OCI-M2 (cell line): ENCODE measurements at regions not wholly inside any gene's neighbourhood (a gene's known extent, or its start where the extent isn't known, plus 50 kb on each side); places are given as distances from the start of the nearest gene placed in this dataset.

Experiments
- DNase-seq: peaks from one replicate; lab custom pipeline; 2025; ENCODE audit not compliant: unreplicated experiment; lab: John Stamatoyannopoulos, UW

DNA sequence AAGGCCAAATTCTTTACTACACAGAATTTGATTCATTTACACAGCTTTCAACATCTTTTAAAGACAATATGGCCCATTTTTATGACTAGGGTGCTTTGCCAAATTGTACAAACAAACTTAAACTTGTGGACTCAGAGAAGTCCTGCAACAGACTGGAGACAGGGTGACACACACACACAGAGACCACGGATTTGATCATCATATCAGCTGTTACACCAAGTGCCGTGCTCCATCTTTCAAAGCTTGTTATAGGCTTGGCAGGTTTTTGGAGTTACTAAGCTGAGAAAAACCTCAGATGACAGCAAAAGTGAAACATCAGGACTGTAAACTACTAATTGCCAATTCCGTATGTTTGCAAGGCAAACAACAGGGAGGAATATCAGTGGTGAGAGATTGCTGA lies 811.7 kb downstream of the GALC start:
- no peak for DNase-seq

DNA sequence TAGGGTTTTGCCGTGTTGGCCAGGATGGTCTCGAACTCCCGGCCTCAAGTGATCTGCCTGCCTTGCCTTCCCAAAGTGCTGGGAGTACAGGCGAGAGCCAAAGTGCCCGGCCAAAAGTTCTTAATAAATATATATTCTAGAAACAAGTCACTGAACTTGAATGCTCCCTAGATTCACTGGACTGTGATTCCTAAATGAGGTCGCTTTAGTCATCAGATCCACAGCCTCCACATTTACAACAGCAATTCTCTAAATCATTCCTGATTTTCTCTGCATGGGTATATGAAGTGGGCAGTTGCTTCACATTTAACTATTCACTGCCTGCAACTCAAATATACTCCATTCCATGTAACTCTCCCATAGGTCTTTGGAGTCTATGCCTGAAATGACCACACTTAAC lies 813.0 kb downstream of the GALC start:
- no peak for DNase-seq

DNA sequence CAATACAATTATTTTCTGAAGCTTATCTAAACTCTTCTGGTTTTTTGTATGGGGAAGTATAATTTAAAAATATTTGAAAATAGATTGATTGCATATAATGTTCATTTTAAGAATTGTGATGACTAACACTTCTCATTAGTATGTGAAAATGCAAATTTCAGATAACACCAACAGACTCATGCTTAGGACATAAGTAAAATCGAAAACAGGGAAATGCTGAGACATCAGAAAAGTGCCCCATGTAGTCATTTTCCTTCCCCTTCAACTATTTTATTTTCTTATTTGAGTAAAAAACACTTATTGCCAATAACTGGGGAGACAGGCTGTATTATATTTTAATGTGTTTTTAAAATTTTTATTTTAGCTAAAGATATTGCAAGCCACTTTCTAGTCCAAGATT lies 814.7 kb downstream of the GALC start:
- DNase-seq: no peak

DNA sequence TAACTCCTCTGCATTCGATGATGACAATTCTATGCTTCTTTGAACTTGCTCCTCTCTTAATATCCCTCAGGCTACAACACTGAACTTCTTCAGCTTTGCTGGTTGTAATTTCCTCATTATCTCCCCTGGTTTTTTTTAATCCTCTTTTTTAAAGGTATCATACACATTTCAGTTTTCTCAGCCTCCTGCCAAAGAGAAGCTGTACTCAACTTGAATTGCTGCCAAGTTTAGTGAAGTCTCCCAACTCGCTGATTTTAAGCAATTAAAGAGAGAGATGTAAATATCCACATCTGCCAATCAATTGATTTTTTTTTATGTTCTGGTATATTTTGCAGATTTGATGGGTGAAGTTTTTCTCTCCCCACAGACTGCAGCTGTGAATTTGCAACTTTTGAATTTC lies 817.8 kb downstream of the GALC start:
- DNase-seq: no peak

DNA sequence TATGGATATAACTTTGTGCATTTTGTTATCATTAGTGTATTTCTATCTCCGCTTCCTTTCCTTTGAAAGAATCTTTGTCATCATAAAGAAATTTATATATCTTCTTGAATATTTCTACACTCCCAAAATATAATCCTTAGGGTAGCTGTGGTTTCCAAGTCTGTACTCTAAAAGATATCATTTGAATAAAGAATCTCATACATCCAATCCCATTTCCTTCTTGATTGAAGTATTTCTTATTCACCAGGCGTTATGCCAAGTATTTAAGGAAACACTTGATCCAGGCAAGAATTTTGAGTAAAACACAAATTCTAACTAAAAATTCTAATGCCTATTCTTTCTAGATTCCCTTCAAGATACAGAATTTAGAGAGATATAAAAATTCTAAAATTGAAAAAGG lies 821.8 kb downstream of the GALC start:
- DNase-seq: no peak

DNA sequence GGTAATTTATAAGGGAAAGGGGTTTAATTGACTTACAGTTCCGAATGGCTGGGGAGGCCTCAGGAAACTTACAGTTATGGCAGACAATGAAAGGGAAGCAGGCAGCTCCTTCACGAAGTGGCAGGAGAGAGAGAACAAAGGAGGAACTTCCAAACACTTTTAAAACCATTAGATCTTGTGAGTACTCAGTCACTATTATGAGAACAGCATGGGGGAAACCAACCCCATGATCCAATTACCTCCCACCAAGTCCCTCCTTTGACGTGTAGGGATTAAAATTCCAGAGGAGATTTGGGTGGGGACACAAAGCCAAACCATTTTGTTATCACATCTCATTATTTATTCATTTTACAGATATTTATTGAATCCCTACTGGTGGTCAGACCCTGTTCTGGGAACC lies 822.8 kb downstream of the GALC start:
- DNase-seq: no peak

DNA sequence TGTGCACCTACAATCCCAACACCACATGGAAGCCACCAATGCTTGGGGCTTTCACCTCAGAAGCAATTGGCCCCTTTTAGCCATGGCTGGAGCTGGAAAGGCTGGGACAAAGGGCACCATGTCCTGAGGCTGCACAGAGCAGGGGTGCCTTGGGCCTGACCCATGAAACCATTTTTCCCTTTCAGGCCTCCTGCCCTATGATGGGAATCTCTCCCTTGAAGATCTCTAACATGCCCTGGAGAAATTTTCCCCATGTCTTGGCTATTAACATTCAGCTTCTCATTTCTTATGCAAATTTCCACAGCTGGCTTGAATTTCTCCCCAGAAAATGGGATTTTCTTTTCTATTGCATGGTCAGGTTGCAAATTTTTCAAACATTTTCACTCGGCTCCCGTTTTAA lies 823.6 kb downstream of the GALC start:
- DNase-seq: no peak

DNA sequence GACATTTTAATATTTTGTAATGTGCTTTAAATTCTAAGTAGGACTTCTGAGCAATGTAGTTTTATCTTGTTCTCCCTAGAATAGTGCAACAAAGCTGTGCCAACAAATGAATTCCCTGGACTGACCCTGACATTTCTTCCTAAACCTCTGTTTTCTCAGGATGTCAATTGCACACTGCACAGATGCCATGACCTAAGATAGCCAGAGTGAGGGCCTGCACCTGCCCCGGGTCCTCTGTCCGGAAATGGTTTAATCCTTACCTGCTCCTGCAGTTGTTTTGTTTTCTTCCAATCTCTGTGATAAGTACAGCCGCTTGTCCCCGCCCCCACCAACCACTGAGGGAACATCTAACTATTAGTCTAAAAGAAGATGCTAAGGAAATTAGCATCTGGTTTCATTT lies 831.5 kb downstream of the GALC start:
- DNase-seq: no peak

DNA sequence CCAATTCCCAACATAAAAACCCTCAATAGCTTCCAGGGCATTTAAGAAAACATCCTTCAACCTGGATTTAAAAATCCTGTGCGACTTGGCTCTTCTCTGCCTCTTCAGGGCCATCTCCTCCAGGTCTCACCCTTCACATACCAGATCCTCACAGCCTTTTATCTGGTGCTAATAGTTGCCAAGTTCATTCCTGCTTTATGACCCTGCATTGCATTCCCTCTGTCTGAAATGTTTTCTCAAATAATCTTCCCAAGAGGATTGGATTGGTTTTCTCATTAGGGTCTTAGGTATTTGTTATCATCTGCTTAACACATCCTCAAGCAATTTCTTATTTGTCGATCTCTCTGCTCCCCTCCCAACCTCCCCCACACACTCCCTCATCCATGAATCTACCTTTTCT lies 832.0 kb downstream of the GALC start:
- DNase-seq: no peak

DNA sequence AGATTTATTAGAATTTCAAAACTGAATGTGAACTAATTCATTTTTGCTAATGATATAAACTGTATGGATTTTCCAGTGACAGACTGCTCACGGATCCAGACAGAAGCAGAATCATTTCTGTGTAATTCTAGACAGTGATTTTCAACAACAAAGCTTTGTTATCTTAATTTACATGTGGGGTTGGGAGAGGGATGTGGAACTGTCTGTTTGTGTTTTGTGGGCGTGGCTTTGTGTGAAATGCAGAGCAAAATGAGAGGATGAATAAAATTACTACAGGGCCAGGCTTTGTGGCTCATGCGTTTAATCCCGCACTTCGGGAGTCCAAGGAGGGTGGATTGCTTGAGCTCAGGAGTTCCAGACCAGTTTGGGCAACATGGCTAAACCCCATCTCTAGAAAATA lies 834.7 kb downstream of the GALC start:
- no peak for DNase-seq

DNA sequence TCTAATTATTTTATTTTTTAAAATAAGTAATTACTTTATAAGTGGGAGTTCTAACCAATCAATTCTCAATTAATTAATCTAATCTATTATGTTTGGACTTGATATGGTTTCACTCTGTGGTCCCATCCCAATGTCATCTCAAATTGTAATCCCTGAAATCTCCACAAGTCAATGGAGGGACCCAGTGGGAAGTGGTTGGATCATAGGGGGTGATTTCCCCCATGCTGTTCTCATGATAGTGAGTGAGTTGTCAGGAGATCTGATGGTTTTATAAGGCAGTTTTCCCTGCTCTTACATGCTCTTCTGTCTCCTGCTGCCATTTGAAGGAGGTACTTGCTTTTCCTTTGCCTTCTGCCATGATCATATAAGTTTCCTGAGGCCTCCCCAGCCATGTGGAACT lies 836.1 kb downstream of the GALC start:
- DNase-seq: no peak

DNA sequence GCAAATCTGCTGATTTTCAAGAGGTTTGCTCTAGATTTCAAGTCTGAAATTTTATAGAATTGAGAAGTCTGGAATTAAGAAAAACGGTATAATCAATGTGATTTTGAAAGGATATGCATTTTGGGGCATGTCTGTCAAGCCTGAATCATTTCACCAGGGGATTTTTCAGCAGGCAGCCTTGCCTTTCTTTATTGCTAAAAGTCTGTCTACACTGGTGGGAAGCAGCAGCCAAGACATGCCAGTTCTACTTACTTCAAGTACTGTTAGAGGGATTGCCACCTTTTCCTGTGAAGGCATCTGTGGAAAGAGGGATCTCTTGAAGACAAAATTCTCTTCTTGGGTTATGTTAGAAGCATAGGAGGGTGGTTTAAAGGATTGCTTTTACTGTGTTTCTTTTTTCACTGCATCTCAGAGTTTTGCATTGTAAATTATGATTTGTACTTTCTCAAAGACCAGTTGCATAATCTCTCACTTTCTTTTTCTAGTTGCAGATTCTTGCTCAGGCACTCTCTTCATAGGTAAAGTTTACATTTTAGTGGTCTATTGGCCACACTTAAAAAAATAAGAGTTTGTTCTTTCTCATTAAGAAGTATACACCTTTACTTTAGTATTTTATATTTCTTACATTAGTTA lies 837.0 kb downstream of the GALC start:
- no peak for DNase-seq

DNA sequence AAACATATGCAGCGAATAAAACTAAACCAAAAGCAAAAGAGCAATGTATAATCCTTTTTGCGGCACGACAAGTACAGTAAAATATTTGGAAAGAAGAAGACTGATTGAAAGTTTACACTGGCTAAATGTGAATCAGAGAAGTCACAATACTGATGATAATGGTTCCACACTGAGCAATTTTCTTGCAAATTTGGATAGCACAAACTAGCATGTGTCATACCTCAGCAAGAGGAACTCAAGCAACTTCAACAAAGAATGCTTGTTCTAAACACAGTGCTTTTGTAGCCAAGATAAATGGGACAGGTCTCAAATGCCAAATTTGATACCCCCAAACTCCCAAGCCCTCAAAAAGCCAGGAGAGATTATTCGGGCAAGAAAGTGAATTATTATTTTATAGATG lies 839.1 kb downstream of the GALC start:
- DNase-seq: no peak

DNA sequence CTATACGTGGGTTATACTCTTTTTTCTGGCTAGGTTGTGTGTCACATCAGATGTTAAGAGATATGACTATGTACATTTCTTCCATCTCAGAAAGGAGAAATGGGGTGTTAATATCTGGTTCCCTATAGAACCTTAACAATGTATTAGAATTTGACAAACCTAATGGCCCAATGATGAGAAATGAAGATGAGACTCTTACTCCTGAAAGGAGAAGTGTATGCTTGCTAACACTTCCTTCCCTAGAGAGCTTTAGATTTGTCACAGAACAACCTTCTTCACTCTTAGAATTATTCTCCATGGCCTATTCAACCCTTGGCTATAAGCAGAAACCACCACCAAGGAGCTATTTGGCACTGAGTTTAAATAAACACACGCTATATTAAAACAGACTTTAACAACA lies 839.6 kb downstream of the GALC start:
- DNase-seq: no peak

DNA sequence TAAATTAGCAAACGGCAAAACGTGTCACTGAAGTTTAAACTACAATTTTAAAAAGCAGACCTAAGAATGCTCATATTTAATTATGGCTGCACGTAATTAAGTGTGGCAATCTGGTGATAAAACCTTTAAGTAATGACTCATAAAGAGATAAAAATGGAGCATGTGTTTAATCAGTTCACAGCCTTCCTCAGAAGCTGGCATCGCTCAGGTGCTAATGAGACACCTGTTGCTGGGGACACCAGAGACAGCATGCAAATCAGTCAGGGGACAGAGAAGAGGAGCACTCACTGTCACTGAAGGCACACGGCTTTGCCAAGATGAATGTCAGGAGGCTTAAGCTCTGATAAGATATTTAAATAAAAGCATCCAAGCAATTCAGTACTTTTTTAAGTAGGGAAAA lies 840.3 kb downstream of the GALC start:
- no peak for DNase-seq

DNA sequence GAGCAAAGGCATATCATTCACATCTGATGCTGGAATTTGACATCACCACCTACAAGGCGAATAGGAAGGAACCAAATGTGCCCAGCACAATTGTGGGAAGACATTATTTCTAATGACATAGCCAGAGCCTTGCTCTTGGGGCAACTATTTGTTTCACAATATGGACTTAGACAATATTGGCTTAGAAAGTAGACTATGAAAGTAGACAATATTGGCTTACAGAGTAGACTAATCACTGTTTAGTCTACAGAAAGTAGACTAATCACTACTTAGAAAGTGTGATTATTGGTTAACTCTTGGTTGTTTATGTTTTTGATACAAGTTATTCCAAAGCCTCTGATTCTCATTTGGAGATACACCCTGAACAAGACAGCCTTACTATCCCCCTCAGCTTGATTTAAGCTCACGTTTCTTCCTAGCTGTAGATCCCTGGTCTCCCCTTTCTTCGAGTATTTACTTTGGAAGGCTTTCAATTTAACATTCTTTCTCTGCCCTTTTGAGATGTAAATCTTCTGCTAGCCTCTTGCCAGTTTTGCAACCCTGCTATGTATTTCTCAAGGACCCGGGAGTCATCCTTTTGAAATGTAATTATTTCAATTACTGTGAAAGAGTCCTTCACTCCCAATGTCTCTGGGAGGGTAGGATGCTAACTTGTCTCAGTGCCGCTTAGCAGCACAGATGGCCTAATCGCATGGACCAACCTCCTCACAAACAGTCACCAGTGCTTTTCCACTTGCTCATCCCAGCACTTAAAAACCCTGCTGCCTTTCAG lies 843.2 kb downstream of the GALC start:
- DNase-seq: no peak

DNA sequence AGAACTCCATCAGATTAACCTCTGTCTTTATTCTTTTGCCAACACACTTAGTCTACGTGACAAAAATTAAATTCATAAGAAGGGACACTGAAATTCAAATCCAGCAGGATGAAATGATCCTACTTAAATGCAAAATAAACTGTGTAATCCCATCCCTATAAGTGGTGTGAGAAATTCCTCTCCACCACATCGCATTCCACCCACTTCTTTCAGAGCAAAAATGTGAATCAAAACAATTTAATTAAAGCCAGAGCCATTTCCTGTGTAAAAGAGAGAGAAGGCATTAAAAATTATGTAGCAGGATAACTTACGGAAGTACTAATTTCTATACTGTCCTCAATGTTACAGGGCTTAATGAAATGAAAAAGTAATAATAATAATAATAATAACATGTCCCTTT lies 844.3 kb downstream of the GALC start:
- no peak for DNase-seq

DNA sequence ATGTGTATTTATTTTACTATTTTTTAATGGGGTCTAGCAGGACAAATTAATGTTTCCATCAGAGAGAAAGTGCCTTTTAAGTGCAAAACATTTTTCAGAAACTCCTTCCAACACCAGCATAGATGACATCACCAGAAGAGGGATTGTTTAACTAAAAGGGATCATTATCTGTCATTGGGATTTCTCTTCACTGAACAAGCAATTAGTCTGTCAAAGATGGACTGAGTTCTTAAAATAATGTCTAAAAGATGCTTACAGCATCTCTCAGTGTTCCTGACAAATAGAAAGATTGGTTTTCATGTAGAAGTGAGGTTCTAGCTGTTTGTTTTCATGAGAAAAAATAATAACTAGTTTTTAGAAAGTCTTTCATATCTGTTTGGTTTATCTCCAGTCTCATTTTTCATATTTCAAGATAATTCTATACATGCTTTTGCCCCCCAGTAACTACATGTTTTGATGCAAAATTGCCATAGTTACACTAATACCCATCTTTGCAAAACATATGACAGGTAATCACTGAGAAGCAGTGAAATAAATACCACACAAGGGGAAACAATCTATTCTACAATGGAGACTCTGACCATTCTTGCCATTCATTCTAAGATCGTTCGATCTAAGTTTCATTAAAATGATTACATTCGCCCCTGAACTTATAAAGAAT lies 850.3 kb downstream of the GALC start:
- DNase-seq: no peak

DNA sequence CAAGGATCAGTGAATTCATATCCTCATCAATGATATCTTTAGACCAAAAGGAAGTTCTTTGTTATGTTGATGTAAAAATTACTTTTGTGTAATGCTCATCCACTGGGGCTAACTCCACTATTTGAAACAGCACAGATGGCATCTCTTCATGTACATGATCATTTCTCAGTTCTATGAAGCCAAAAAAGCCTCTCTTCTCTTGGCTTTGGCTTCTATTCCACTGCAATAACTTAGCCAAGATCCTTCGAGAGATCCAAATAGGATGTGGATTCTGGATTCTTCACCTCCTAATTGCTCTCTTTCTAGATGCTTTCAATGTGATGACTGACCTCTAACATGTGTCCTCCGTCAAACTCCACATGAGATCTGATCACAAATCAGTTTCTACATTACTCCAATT lies 851.2 kb downstream of the GALC start:
- DNase-seq: no peak

DNA sequence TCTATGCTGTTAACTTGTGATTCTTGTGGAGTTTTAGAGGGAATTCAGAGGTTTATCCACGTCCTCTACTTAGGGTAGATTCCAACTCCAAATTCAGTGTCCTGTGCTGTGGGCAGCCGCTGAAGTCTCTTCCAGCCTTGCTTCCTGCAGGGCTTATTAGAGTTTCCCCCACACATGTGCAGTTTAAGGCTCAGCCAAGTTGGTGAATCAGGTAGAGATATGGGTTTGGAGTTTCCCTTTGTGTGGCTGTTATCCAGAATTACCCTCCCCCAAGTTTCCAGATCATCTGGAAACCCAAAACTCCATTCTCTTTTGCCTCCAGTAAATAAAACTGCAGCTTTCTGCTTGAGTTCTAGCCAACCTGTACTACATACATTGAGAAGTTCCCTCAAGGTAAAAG lies 853.7 kb downstream of the GALC start:
- DNase-seq: no peak

DNA sequence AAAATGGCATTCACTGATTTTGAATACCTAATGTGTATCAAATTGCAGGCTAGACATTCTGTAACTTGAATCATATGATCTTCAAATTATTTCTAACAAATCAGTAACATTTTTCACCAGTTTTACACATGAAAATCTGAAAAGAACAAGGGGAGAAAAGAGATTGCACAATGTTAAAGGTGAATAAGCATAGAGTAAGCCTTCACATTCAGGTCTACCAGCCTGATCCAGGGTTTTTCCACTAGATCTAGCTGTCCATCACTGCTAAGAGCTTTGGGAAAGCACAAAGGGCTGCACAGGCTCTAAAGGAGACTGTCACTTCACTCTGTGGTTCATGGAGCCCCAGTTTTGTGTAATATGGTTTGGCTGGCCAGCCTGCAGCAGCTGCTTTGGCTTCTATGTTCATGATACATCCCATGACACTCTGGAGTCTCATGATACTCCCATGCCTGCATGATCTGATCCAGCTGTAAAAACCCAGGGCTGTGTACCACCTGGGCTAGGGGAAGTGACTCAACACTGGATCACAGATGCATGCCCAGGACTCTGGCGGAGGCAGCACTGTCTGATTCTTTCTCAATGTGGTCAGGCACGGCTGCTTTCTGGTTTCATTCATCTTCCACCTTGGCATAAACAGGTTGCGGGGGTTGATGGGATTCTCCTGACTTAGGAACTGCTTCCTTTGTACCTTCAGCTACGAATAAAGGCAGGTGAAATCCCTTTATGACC lies 859.7 kb downstream of the GALC start:
- no peak for DNase-seq

DNA sequence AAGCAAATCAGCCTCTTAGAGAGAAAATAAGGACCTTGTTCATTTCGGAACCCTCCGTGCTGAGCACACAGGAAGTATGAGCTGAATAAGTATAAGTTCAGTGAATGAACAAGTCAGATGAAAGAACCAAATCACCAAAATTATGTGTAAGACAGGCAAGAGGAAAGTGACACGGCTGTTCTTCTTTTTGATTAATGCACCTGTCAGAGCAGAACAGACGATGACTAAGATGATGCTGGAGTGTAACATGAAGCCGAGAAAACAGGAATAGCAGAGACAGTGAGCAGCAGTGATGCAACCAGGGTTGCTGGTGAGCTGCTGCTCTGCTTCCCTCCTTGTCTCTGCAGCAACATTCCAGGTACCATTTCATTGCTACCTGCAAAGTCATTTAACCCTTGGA lies 861.1 kb downstream of the GALC start:
- no peak for DNase-seq
